ENCODE measurements at regions not wholly inside any gene's neighbourhood (a gene's known extent, or its start where the extent isn't known, plus 50 kb on each side); places are given as distances from the start of the nearest gene placed in this dataset.
A peak's percentile ranks its signal among the peaks of the same experiment; 100 is the strongest.

GRCh38 chr14:44316647-44317440 lies 190.2 kb downstream of the FSCB start (continued):
- no peak for TF ChIP-seq GLI4 (tag by site-specific recombination; IDR thresholded peaks at IDR 0.05)
- no peak for TF ChIP-seq OVOL3 (tag by site-specific recombination; IDR thresholded peaks at IDR 0.05)
- TF ChIP-seq SETDB1 (IDR thresholded peaks at IDR 0.05; ENCODE audit: insufficient read length, low read length), result peak; percentile 23

DNA sequence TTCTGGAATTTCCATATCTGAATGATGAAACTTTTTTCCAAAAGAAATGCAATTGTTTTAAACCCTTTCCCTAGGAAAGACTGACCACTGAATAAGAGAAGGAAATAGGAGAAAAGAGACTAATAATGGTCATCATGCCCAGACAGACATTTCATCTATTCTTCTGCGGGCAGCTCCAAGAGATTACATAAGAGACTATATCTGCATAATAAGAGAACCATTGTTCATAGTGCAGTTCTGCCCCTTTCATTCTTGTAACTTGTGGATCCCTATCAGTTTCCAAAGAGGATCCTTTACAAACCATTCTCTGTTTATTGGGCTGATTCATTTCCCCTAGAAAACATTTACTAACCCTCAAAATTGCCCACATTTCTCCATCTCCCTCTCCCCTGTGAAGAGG lies 197.8 kb downstream of the FSCB start:
- Histone ChIP-seq H3K27ac (ENCODE audit: extremely low read depth, low read depth, low read length) (no peak overlapping the region), H3K9me3 (ENCODE audit: control insufficient read depth, insufficient read depth, low read depth, low read length) (no peaks in the 10 kb centered on the region), H3K4me3 (ENCODE audit: low read depth, low read length) (no peak overlapping the region), H3K36me3 (ENCODE audit: control insufficient read depth in 2 of 2, insufficient read depth in 1 of 2, low read length in 2 of 2) (no peaks in the 10 kb centered on the region), H3K4me1 (ENCODE audit: control insufficient read depth, insufficient read depth, low read length) (no peaks in the 10 kb centered on the region)
- no peak for TF ChIP-seq ZBTB20 (tag by site-specific recombination; IDR thresholded peaks at IDR 0.05)
- no peak for TF ChIP-seq RBAK (tag by site-specific recombination; IDR thresholded peaks at IDR 0.05)
- CTCF ChIA-PET, result no interaction called here
- POLR2A ChIA-PET, result no interaction called here

DNA sequence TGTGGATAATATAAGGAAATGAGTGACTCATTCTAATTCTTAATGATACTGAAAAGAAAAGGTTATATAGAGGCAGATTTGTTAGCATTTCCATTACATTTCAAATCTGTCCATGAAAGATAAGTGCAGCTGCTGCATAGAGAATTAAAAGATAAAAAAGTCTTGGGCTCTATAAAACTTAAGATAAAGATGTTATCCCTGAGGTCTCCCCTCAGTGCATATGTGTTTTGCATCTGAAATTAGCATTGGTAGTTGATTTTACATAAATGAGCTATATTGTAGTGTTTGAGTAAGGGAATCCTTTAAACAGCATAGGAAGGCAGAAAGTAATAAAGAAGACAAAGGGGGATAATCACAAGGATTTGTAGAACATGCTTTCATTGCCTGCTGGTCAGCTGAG lies 206.2 kb downstream of the FSCB start:
- Histone ChIP-seq H3K36me3 (ENCODE audit: control insufficient read depth in 2 of 2, insufficient read depth in 1 of 2, low read length in 2 of 2) (no peaks in the 10 kb centered on the region), H3K9me3 (ENCODE audit: control insufficient read depth, insufficient read depth, low read depth, low read length) (no peaks in the 10 kb centered on the region), H3K27ac (ENCODE audit: extremely low read depth, low read depth, low read length) (no peak overlapping the region), H3K4me3 (ENCODE audit: low read depth, low read length) (no peak overlapping the region), H3K4me1 (ENCODE audit: control insufficient read depth, insufficient read depth, low read length) (no peaks in the 10 kb centered on the region)
- ChIA-PET CTCF (no interaction called here), POLR2A (no interaction called here)
- TF ChIP-seq MZF1 (tag by site-specific recombination; IDR thresholded peaks at IDR 0.05; ENCODE audit: borderline replicate concordance) (no peak), ZNF423 (tag by site-specific recombination; IDR thresholded peaks at IDR 0.05) (no peak), ZNF2 (tag by site-specific recombination; IDR thresholded peaks at IDR 0.05) (no peak), ZNF433 (tag by site-specific recombination; IDR thresholded peaks at IDR 0.05; ENCODE audit: low read depth) (no peak), MEIS1 (CRISPR knock-in tag; IDR thresholded peaks at IDR 0.05; ENCODE audit: borderline replicate concordance) (no peak), ZNF561 (tag by site-specific recombination; IDR thresholded peaks at IDR 0.05; ENCODE audit: borderline replicate concordance) (no peak), ZSCAN5A (tag by site-specific recombination; IDR thresholded peaks at IDR 0.05) (no peak)
- TF ChIP-seq, protein P1, sequence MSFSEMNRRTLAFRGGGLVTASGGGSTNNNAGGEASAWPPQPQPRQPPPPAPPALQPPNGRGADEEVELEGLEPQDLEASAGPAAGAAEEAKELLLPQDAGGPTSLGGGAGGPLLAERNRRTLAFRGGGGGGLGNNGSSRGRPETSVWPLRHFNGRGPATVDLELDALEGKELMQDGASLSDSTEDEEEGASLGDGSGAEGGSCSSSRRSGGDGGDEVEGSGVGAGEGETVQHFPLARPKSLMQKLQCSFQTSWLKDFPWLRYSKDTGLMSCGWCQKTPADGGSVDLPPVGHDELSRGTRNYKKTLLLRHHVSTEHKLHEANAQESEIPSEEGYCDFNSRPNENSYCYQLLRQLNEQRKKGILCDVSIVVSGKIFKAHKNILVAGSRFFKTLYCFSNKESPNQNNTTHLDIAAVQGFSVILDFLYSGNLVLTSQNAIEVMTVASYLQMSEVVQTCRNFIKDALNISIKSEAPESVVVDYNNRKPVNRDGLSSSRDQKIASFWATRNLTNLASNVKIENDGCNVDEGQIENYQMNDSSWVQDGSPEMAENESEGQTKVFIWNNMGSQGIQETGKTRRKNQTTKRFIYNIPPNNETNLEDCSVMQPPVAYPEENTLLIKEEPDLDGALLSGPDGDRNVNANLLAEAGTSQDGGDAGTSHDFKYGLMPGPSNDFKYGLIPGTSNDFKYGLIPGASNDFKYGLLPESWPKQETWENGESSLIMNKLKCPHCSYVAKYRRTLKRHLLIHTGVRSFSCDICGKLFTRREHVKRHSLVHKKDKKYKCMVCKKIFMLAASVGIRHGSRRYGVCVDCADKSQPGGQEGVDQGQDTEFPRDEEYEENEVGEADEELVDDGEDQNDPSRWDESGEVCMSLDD (tag by site-specific recombination; IDR thresholded peaks at IDR 0.05), result no peak

- Histone ChIP-seq H3K27ac (ENCODE audit: extremely low read depth, low read depth, low read length) (no peak overlapping the region), H3K9me3 (ENCODE audit: control insufficient read depth, insufficient read depth, low read depth, low read length) (no peaks in the 10 kb centered on the region), H3K4me3 (ENCODE audit: low read depth, low read length) (no peak overlapping the region), H3K4me1 (ENCODE audit: control insufficient read depth, insufficient read depth, low read length) (no peaks in the 10 kb centered on the region), H3K36me3 (ENCODE audit: control insufficient read depth in 2 of 2, insufficient read depth in 1 of 2, low read length in 2 of 2) (no peaks in the 10 kb centered on the region)
- CTCF ChIA-PET, result interaction anchor here (0.6 kb wide), 1 partner anchor 18 kb away, joined by 3 read pairs; no protein-coding TSS in a partner anchor
- POLR2A ChIA-PET, result no interaction called here
- no peak for TF ChIP-seq INSM2 (tag by site-specific recombination; IDR thresholded peaks at IDR 0.05)
- TF ChIP-seq OSR2 (tag by site-specific recombination; IDR thresholded peaks at IDR 0.05), result no peak
- TF ChIP-seq, protein P2, sequence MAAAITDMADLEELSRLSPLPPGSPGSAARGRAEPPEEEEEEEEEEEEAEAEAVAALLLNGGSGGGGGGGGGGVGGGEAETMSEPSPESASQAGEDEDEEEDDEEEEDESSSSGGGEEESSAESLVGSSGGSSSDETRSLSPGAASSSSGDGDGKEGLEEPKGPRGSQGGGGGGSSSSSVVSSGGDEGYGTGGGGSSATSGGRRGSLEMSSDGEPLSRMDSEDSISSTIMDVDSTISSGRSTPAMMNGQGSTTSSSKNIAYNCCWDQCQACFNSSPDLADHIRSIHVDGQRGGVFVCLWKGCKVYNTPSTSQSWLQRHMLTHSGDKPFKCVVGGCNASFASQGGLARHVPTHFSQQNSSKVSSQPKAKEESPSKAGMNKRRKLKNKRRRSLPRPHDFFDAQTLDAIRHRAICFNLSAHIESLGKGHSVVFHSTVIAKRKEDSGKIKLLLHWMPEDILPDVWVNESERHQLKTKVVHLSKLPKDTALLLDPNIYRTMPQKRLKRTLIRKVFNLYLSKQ (tag by site-specific recombination; IDR thresholded peaks at IDR 0.05; ENCODE audit: borderline replicate concordance), result no peak
- TF ChIP-seq ZNF624 (tag by site-specific recombination; IDR thresholded peaks at IDR 0.05), result no peak
- no peak for TF ChIP-seq ZNF514 (tag by site-specific recombination; IDR thresholded peaks at IDR 0.05)
- no peak for TF ChIP-seq OVOL3 (tag by site-specific recombination; IDR thresholded peaks at IDR 0.05)
Observed at GRCh38 chr14:44297437-44297836, 209.6 kb downstream of the FSCB start.

Data from HEK293 (cell line).